ENCODE measurements at regions not wholly inside any gene's neighbourhood (a gene's known extent, or its start where the extent isn't known, plus 50 kb on each side); places are given as distances from the start of the nearest gene placed in this dataset.

GRCh38 chr4:64698171-64698570, 288.9 kb upstream of the TECRL start:
- DNase-seq: no peak
- H3K79me1 ChIP-seq (ENCODE audit: low read depth in 1 of 2, low read length in 2 of 2): no peaks in the 10 kb centered on the region
- intact Hi-C loops (cut with micrococcal nuclease): no loop called here
- no peak overlapping the region for H2BK5ac ChIP-seq (ENCODE audit: low read depth, low read length, poor library complexity, severe bottlenecking)
- H3K14ac ChIP-seq (replicated peaks; ENCODE audit: low read depth, low read length): no peak overlapping the region
- H3K23ac ChIP-seq (ENCODE audit: low read depth, low read length): no peak overlapping the region
- H2AFZ ChIP-seq (replicated peaks; ENCODE audit: low read length, poor library complexity): no peak overlapping the region
- H2AK5ac ChIP-seq (ENCODE audit: low read depth, low read length): no peak overlapping the region
- in situ Hi-C loops (cut with MboI; ENCODE audit: low sequenced_read_pairs): no loop called here
- no peak overlapping the region for H2AK9ac ChIP-seq (replicated peaks; ENCODE audit: low read depth, low read length, poor library complexity)
- no peak overlapping the region for H3K4me2 ChIP-seq (ENCODE audit: low read depth, low read length)
- dilution Hi-C loops (cut with HindIII; ENCODE audit: low sequenced_read_pairs, unreplicated experiment): no loop called here
- no CpG with 5 or more reads among the region's 2 CpGs for WGBS, 2 experiments (ENCODE audit: extremely low coverage in 2 of 2, insufficient read length in 1 of 2)
- no peak overlapping the region for H3K18ac ChIP-seq (ENCODE audit: low read depth, low read length)
- no peak overlapping the region for H4K5ac ChIP-seq (ENCODE audit: low read depth, low read length)
- no peaks in the 10 kb centered on the region for H3K36me3 ChIP-seq (ENCODE audit: control insufficient read depth, insufficient read depth, low read length)
- H2BK120ac ChIP-seq (ENCODE audit: low read depth, low read length): no peak overlapping the region
- H2BK15ac ChIP-seq (ENCODE audit: low read depth, low read length): no peak overlapping the region
- TF ChIP-seq MAZ (IDR thresholded peaks at IDR 0.05; ENCODE audit: borderline replicate concordance, low read depth, low read length) (no peak), RFX5 (IDR thresholded peaks at IDR 0.05; ENCODE audit: low read depth, low read length) (no peak), ELK1 (IDR thresholded peaks at IDR 0.05; ENCODE audit: borderline replicate concordance, low read depth, low read length) (no peak), SMC3 (IDR thresholded peaks at IDR 0.05; ENCODE audit: low read depth, low read length) (no peak), BHLHE40 (IDR thresholded peaks at IDR 0.05; ENCODE audit: low read depth, low read length) (no peak), USF2 (IDR thresholded peaks at IDR 0.05; ENCODE audit: low read depth, low read length) (no peak), NFE2L2 (IDR thresholded peaks at IDR 0.05; ENCODE audit: low read depth, low read length) (no peak), RAD21 (IDR thresholded peaks at IDR 0.05; ENCODE audit: low read length) (no peak), CHD1 (IDR thresholded peaks at IDR 0.05; ENCODE audit: low read depth, low read length) (no peak), MXI1 (IDR thresholded peaks at IDR 0.05; ENCODE audit: borderline replicate concordance, low read depth, low read length) (no peak), MAFK (IDR thresholded peaks at IDR 0.05; ENCODE audit: low read depth, low read length) (no peak), CEBPB (IDR thresholded peaks at IDR 0.05; ENCODE audit: low read depth, low read length) (no peak), POLR2A (IDR thresholded peaks at IDR 0.05; ENCODE audit: low read depth, low read length) (no peak), CTCF (conservative IDR thresholded peaks at IDR 0.05; ENCODE audit: low read depth, low read length) (no peak), RCOR1 (IDR thresholded peaks at IDR 0.05; ENCODE audit: insufficient replicate concordance, low read length) (no peak), FOS (IDR thresholded peaks at IDR 0.05; ENCODE audit: low read depth, low read length) (no peak)
- H3K4ac ChIP-seq (ENCODE audit: low read depth, low read length): no peak overlapping the region
- BruUV-seq (replicated peaks): no TSS peak
- no peak overlapping the region for H3K56ac ChIP-seq (ENCODE audit: extremely low read depth, insufficient read depth, low read length)
- H3K4me1 ChIP-seq (ENCODE audit: control insufficient read depth, insufficient read depth, low read length): no peaks in the 10 kb centered on the region
- H3K9me1 ChIP-seq (ENCODE audit: insufficient read depth, low read length): no peaks in the 10 kb centered on the region
- no peak overlapping the region for H4K91ac ChIP-seq (ENCODE audit: insufficient read depth, low read depth, low read length)
- H4K8ac ChIP-seq (ENCODE audit: low read depth in 2 of 2, low read length in 2 of 2): no peak overlapping the region
- no peak overlapping the region for H3K9ac ChIP-seq (ENCODE audit: low read depth, low read length)
- no peaks in the 10 kb centered on the region for H4K20me1 ChIP-seq (ENCODE audit: insufficient read depth, low read length)
- H3K27me3 ChIP-seq (ENCODE audit: control insufficient read depth, insufficient read depth, low read length): no peaks in the 10 kb centered on the region
- ChIA-PET CTCF (no interaction called here), POLR2A (ENCODE audit: unreplicated experiment) (no interaction called here)
- no peak overlapping the region for H2BK20ac ChIP-seq (ENCODE audit: low read depth, low read length)
- no peaks in the 10 kb centered on the region for H3K9me3 ChIP-seq (ENCODE audit: control insufficient read depth, insufficient read depth, low read length)
- no peak overlapping the region for H3K4me3 ChIP-seq (ENCODE audit: insufficient read depth, low read depth, low read length)
- H3K27ac ChIP-seq (ENCODE audit: insufficient read depth, low read length): no peak overlapping the region
- no peak for ATAC-seq (ENCODE audit: low read depth)

All from IMR-90 (cell line).